ENCODE measurements at regions not wholly inside any gene's neighbourhood (a gene's known extent, or its start where the extent isn't known, plus 50 kb on each side); places are given as distances from the start of the nearest gene placed in this dataset.
"Not testable (repeated sequence)": the region's sequence is repeated elsewhere in the genome, so short reads cannot be mapped to it uniquely, and the experiment has no call there.

- TF ChIP-seq CEBPB (IDR thresholded peaks at IDR 0.05; ENCODE audit: low read depth, low read length), result peak; percentile 60
- not testable (repeated sequence) for TF ChIP-seq CTCF (IDR thresholded peaks at IDR 0.05; ENCODE audit: control extremely low read depth in 1 of 3, insufficient read depth in 1 of 3, low read depth in 1 of 3, low read length in 3 of 3); POLR2A (IDR thresholded peaks at IDR 0.05; ENCODE audit: control extremely low read depth in 1 of 2, low read depth in 2 of 2, low read length in 2 of 2); POLR2AphosphoS5 (IDR thresholded peaks at IDR 0.05; ENCODE audit: low read depth, low read length); ATF2 (IDR thresholded peaks at IDR 0.05; ENCODE audit: low read length); HDAC6 (IDR thresholded peaks at IDR 0.05; ENCODE audit: low read depth, low read length); JUN (IDR thresholded peaks at IDR 0.05; ENCODE audit: low read depth, low read length); SUZ12 (IDR thresholded peaks at IDR 0.05; ENCODE audit: low read length)
- TF ChIP-seq EP300 (IDR thresholded peaks at IDR 0.05; ENCODE audit: borderline replicate concordance in 1 of 2, low read depth in 2 of 2, low read length in 2 of 2), result peak; percentile 73 to 94
- TF ChIP-seq TCF12 (IDR thresholded peaks at IDR 0.05; ENCODE audit: low read depth, low read length), result 0 out of 2 replicates have a peak, but pooled peaks have one; percentile 46
- TF ChIP-seq CHD2 (IDR thresholded peaks at IDR 0.05; ENCODE audit: low read length), result 0 out of 2 replicates have a peak, but pooled peaks have one; percentile 25
- 0 out of 4 replicates have a peak, but pooled peaks of 1 of the 2 experiments have one; percentile 10 for TF ChIP-seq RAD21 (IDR thresholded peaks at IDR 0.05 in 1 of 2, conservative IDR thresholded peaks at IDR 0.05 in 1 of 2; ENCODE audit: low read depth in 2 of 2, low read length in 2 of 2)
Measured at GRCh38 chr7:52541198-52541765, 494.2 kb upstream of the POM121L12 start.

Measured in H1 (cell line).